ENCODE measurements at regions not wholly inside any gene's neighbourhood (a gene's known extent, or its start where the extent isn't known, plus 50 kb on each side); places are given as distances from the start of the nearest gene placed in this dataset.

DNA sequence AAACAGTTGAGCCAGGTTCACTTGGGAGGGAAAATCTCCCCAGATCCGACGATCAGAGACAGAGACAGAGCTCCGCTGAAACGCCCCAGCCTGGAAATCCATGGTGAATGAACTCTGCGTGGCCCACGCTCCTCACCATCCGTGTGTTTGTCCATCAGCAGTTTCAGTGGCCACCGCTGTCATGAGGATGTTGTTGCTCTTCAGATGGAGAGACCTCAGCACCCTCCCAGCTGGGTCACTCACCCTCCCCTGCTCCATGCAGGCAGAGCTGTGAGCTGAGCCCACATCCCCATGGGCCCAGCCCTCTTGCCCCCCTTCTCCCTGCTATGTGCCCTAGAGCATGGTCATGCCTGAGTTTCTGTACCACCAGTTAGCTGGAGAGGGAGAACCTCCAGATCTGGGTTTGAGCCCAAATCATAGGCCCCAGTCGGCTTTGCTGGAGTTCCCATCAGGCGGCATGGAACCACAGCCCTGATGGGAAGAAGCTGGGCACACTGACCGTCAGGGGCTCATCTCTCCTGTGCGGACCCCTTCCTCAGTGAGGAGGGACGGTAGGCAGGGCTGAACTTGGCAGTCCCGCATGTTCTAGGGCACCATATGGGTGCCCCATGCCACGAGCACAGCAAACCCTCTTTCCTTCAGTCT, 154.4 kb upstream of the COL5A1 start:
- Histone ChIP-seq H3K27ac (replicated peaks) (no peak overlapping the region), H3K4me3 (replicated peaks; ENCODE audit: insufficient read depth, low read length) (no peak overlapping the region), H3K27me3 (ENCODE audit: insufficient read depth, poor library complexity, severe bottlenecking) (peaks cover 7% of the 10 kb centered on the region)
- DNase-seq (ENCODE audit: low read depth in 1 of 2, low spot score in 1 of 2) = no peak
- TF ChIP-seq SPI1 (IDR thresholded peaks at IDR 0.05; ENCODE audit: borderline replicate concordance, low read depth) (no peak), POLR2AphosphoS5 (IDR thresholded peaks at IDR 0.05; ENCODE audit: low read depth) (no peak), GABPA (IDR thresholded peaks at IDR 0.05; ENCODE audit: low read depth) (no peak), REST (IDR thresholded peaks at IDR 0.05; ENCODE audit: insufficient replicate concordance, low read depth) (no peak)
- TF ChIP-seq, protein P1, sequence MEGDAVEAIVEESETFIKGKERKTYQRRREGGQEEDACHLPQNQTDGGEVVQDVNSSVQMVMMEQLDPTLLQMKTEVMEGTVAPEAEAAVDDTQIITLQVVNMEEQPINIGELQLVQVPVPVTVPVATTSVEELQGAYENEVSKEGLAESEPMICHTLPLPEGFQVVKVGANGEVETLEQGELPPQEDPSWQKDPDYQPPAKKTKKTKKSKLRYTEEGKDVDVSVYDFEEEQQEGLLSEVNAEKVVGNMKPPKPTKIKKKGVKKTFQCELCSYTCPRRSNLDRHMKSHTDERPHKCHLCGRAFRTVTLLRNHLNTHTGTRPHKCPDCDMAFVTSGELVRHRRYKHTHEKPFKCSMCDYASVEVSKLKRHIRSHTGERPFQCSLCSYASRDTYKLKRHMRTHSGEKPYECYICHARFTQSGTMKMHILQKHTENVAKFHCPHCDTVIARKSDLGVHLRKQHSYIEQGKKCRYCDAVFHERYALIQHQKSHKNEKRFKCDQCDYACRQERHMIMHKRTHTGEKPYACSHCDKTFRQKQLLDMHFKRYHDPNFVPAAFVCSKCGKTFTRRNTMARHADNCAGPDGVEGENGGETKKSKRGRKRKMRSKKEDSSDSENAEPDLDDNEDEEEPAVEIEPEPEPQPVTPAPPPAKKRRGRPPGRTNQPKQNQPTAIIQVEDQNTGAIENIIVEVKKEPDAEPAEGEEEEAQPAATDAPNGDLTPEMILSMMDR (IDR thresholded peaks at IDR 0.05; ENCODE audit: insufficient read depth, low read length) = no peak

DNA sequence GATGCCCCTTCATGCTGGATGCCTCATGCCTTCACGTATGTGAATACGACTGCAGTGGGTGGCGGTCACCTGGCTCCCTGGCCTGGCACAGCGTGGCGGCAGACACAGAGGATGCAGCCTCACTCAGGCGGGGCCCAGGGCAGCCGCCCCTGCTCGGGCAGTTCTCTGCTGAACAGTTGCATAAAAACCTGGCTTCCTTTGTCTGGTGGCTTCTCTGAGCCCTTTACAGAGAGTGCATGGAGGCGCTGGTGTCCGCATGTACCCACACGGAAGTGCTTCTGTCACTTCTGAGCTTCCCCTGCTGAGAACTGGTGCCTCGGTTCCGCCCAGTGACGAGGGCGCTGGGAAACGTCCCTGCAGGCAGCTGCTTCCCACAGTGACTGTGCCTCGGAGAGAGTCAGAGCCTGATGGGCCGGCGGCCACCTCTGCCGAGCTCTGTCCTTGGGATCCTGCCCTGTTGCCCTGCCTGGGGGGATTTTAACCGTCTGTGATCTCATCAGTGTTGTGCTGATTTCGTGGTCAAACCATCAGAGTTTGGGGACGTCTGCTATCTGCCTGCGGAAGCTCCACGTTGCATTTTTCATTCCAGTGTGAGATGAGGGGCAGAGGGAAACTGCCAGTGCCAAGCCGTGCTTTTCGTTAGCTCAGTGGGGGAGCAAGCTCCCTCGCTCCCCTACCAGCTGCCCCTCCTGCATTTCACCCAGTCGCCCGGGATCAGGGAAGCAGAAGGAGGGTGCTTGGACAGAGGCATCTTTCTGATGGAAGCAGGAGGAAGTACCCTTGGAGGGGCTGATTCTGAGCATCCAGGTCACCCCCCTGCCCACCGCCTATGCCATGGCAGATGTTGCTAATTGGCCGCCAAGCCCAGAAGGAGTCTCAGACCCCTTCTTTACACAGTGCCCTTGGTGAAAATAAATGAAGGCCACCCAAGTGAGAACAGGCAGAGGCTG, 153.0 kb upstream of the COL5A1 start:
- no peak overlapping the region for H3K4me3 ChIP-seq (replicated peaks; ENCODE audit: insufficient read depth, low read length)
- TF ChIP-seq GABPA (IDR thresholded peaks at IDR 0.05; ENCODE audit: low read depth) (no peak), POLR2AphosphoS5 (IDR thresholded peaks at IDR 0.05; ENCODE audit: low read depth) (no peak), SPI1 (IDR thresholded peaks at IDR 0.05; ENCODE audit: borderline replicate concordance, low read depth) (no peak), REST (IDR thresholded peaks at IDR 0.05; ENCODE audit: insufficient replicate concordance, low read depth) (no peak)
- TF ChIP-seq, protein P1 (IDR thresholded peaks at IDR 0.05; ENCODE audit: insufficient read depth, low read length) = no peak
- H3K27me3 ChIP-seq (ENCODE audit: insufficient read depth, poor library complexity, severe bottlenecking) = peaks cover 7% of the 10 kb centered on the region
- no peak overlapping the region for H3K27ac ChIP-seq (replicated peaks)
- DNase-seq (ENCODE audit: low read depth in 1 of 2, low spot score in 1 of 2) = no peak

DNA sequence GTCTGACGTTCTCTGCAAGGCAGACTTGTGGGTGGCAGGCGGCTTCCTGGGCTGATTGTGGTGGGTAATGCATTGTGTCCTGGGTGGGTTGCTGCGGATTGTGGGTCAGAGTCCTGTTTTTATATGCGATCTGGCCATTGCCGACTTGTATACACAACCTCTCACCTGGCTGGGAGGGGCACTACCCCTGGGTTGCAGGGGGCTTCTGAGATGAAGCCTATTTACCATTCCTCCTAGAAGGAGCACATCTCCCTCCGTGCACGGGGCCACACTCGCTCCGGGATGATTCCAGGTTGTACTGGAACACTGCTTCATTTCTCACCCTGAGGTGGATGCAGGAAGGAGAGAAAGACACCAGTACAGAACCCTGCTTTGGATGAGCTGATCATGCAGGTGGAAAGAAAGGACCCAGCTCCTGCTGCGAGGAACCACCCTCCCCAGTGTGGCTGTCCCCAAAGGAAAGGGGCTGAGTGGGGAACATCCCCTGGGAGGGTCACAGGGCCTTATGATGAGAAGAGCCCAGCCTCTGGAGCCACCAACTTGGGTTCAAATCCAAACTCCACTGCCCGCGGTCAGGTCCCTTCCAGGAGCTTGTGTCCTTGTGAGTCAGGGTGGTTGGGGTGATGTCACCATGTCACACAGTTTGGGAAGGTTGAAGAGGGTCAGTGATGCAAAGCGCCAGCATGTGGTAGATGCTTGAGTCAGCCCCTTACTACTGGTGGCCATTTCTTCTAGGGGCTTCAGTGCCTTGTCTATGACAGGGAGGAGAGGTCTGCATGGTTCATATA, 151.8 kb upstream of the COL5A1 start:
- DNase-seq (ENCODE audit: low read depth in 1 of 2, low spot score in 1 of 2) = no peak
- no peak overlapping the region for H3K27ac ChIP-seq (replicated peaks)
- H3K4me3 ChIP-seq (replicated peaks; ENCODE audit: insufficient read depth, low read length) = no peak overlapping the region
- H3K27me3 ChIP-seq (ENCODE audit: insufficient read depth, poor library complexity, severe bottlenecking) = peaks cover 7% of the 10 kb centered on the region
- TF ChIP-seq GABPA (IDR thresholded peaks at IDR 0.05; ENCODE audit: low read depth) (no peak), POLR2AphosphoS5 (IDR thresholded peaks at IDR 0.05; ENCODE audit: low read depth) (no peak), REST (IDR thresholded peaks at IDR 0.05; ENCODE audit: insufficient replicate concordance, low read depth) (no peak), SPI1 (IDR thresholded peaks at IDR 0.05; ENCODE audit: borderline replicate concordance, low read depth) (no peak)
- TF ChIP-seq, protein P1 (IDR thresholded peaks at IDR 0.05; ENCODE audit: insufficient read depth, low read length) = no peak

Measured in HL-60 (cell line).